ENCODE measurements at regions not wholly inside any gene's neighbourhood (a gene's known extent, or its start where the extent isn't known, plus 50 kb on each side); places are given as distances from the start of the nearest gene placed in this dataset.

- POLR2A ChIA-PET: no interaction called here
- Histone ChIP-seq H3K4me1 (peaks cover 41% of the 10 kb centered on the region), H3K4me2 (peak overlapping the region; percentile 41), H3K4me3 (no peak overlapping the region), H3K9me3 (no peaks in the 10 kb centered on the region), H3K27ac (peak overlapping the region; percentile 73 to 74)
- 7% methylated on average over 3 of the region's 3 CpGs for WGBS (ENCODE audit: missing lambda C conversion rate)
- DNase-seq (ENCODE audit: low read depth in 1 of 2, low spot score in 1 of 2): peak; percentile 40 to 67
- TF ChIP-seq ZNF302 (CRISPR knock-in tag; IDR thresholded peaks at IDR 0.05) (no peak), CHD2 (IDR thresholded peaks at IDR 0.05; ENCODE audit: low read length, partially characterized antibody) (no peak), CHD4 (IDR thresholded peaks at IDR 0.05; ENCODE audit: borderline replicate concordance) (no peak), FOXS1 (CRISPR knock-in tag; IDR thresholded peaks at IDR 0.05) (no peak), HOXA7 (CRISPR knock-in tag; IDR thresholded peaks at IDR 0.05) (no peak), KDM5A (IDR thresholded peaks at IDR 0.05) (no peak), MAFK (IDR thresholded peaks at IDR 0.05; ENCODE audit: partially characterized antibody) (peak; percentile 43), TP53 (CRISPR knock-in tag; IDR thresholded peaks at IDR 0.05) (no peak), SMC3 (IDR thresholded peaks at IDR 0.05) (no peak), ZFP36 (IDR thresholded peaks at IDR 0.05; ENCODE audit: borderline replicate concordance, partially characterized antibody) (no peak), JUN (IDR thresholded peaks at IDR 0.05) (no peak), EHMT2 (IDR thresholded peaks at IDR 0.05; ENCODE audit: low read depth) (no peak), EP300 (IDR thresholded peaks at IDR 0.05) (no peak), FOSL2 (IDR thresholded peaks at IDR 0.05) (no peak), FOSL2 (CRISPR knock-in tag; IDR thresholded peaks at IDR 0.05) (peak; percentile 25; the same call in 1 of the 2 replicates), POLR2AphosphoS2 (conservative IDR thresholded peaks at IDR 0.05; ENCODE audit: low read length) (no peak), ZSCAN20 (CRISPR knock-in tag; IDR thresholded peaks at IDR 0.05) (no peak)
- ATAC-seq: peak; percentile 71 to 92; a peak in 5 of 6 replicates
- FAIRE-seq: no peak
- CTCF ChIA-PET: interaction anchor here (0.5 to 1.4 kb wide), 3 partner anchors 21 to 1577 kb away, joined by 3 to 4 read pairs (median 3); no protein-coding TSS in a partner anchor
Observed at GRCh38 chr6:40936818-40937251, 102.2 kb downstream of the UNC5CL start.

GRCh38 chr6:40933864-40934263, 105.2 kb downstream of the UNC5CL start:
- H3K4me1 ChIP-seq: peaks cover 49% of the 10 kb centered on the region
- TF ChIP-seq CTCF (IDR thresholded peaks at IDR 0.05) (no peak), FOSL2 (IDR thresholded peaks at IDR 0.05) (no peak), FOSL2 (CRISPR knock-in tag; IDR thresholded peaks at IDR 0.05) (no peak), POLR2A (IDR thresholded peaks at IDR 0.05; ENCODE audit: low read length) (no peak), HDAC2 (IDR thresholded peaks at IDR 0.05) (no peak), FOXS1 (CRISPR knock-in tag; IDR thresholded peaks at IDR 0.05) (no peak), MAFK (IDR thresholded peaks at IDR 0.05; ENCODE audit: partially characterized antibody) (no peak)
- peak overlapping the region in 1 of 2 experiments; percentile 73; a peak in 1 of 6 replicates for H3K27ac ChIP-seq
- H3K4me2 ChIP-seq: no peak overlapping the region
- ChIA-PET CTCF (interaction anchor here (0.8 to 1.3 kb wide), 2 partner anchors 21 to 40 kb away, joined by 3 to 4 read pairs; no protein-coding TSS in a partner anchor), POLR2A (no interaction called here)
- no peak overlapping the region for H3K4me3 ChIP-seq
- DNase-seq (ENCODE audit: low read depth in 1 of 2, low spot score in 1 of 2): no peak
- H3K9me3 ChIP-seq: no peaks in the 10 kb centered on the region
- no peak for FAIRE-seq
- WGBS (ENCODE audit: missing lambda C conversion rate): 50% methylated on average over 5 of the region's 5 CpGs
- ATAC-seq: no peak

- CTCF ChIA-PET: interaction anchor here (1.3 kb wide), 1 partner anchor 10 kb away, joined by 3 read pairs; no protein-coding TSS in a partner anchor
Observed at GRCh38 chr6:40932953-40933352, 106.1 kb downstream of the UNC5CL start.

More at GRCh38 chr6:40932953-40933352, 106.1 kb downstream of the UNC5CL start:
- no peak for DNase-seq (ENCODE audit: low read depth in 1 of 2, low spot score in 1 of 2)
- POLR2A ChIA-PET: no interaction called here
- H3K4me1 ChIP-seq: peaks cover 49% of the 10 kb centered on the region
- FAIRE-seq: no peak
- H3K4me3 ChIP-seq: no peak overlapping the region
- ATAC-seq: no peak
- TF ChIP-seq SREBF2 (IDR thresholded peaks at IDR 0.05): no peak
- no peak for TF ChIP-seq ZNF302 (CRISPR knock-in tag; IDR thresholded peaks at IDR 0.05)
- TF ChIP-seq RFX5 (IDR thresholded peaks at IDR 0.05): no peak
- TF ChIP-seq EP300 (IDR thresholded peaks at IDR 0.05): no peak
- TF ChIP-seq PBX3 (IDR thresholded peaks at IDR 0.05): no peak
- no peak for TF ChIP-seq BHLHE40 (IDR thresholded peaks at IDR 0.05; ENCODE audit: low read depth, low read length)
- TF ChIP-seq RCOR1 (IDR thresholded peaks at IDR 0.05; ENCODE audit: low read depth, low read length): no peak
- TF ChIP-seq FOSB (CRISPR knock-in tag; IDR thresholded peaks at IDR 0.05): no peak
- TF ChIP-seq HES2 (IDR thresholded peaks at IDR 0.05): no peak
- TF ChIP-seq CEBPB (IDR thresholded peaks at IDR 0.05): no peak
- H3K4me2 ChIP-seq: no peak overlapping the region
- peak overlapping the region in 1 of 2 experiments; percentile 73; a peak in 2 of 6 replicates for H3K27ac ChIP-seq
- WGBS (ENCODE audit: missing lambda C conversion rate): 97% methylated on average over 5 of the region's 6 CpGs
- no peaks in the 10 kb centered on the region for H3K9me3 ChIP-seq
